Mammary epithelial cell (primary cell): ENCODE measurements at regions not wholly inside any gene's neighbourhood (a gene's known extent, or its start where the extent isn't known, plus 50 kb on each side); places are given as distances from the start of the nearest gene placed in this dataset.

Experiments
- CTCF ChIP-seq, 2 donors: IDR thresholded peaks in 1 of 2; conservative IDR thresholded peaks in 1 of 2; 2 replicates each; pipeline ENCODE4 v1.5.1; 2011 to 2012; ENCODE audit warnings: inconsistent platforms in 2 of 2, low read length in 2 of 2, mild to moderate bottlenecking in 2 of 2, control low read depth in 1 of 2, low read depth in 1 of 2; ENCODE audit not compliant: insufficient read depth in 1 of 2; ENCODE audit errors: extremely low read depth in 1 of 2
- EZH2 ChIP-seq: IDR thresholded peaks from 2 replicates; pipeline ENCODE4 v1.6.1; 2012; ENCODE audit warnings: low read length, inconsistent platforms, borderline replicate concordance

- TF ChIP-seq CTCF (conservative IDR thresholded peaks at IDR 0.05 in 1 of 2, IDR thresholded peaks at IDR 0.05 in 1 of 2; ENCODE audit: extremely low read depth in 1 of 2, insufficient read depth in 1 of 2, low read depth in 1 of 2, low read length in 2 of 2) (no peak), EZH2 (no peak)
Measured at GRCh38 chr4:14096396-14096965, 469.0 kb upstream of the BOD1L1 start.
